ENCODE measurements at regions not wholly inside any gene's neighbourhood (a gene's known extent, or its start where the extent isn't known, plus 50 kb on each side); places are given as distances from the start of the nearest gene placed in this dataset.

- TF ChIP-seq HDAC2 (IDR thresholded peaks at IDR 0.05; ENCODE audit: borderline replicate concordance in 1 of 2, low read depth in 2 of 2, low read length in 2 of 2), result no peak
- no peak for TF ChIP-seq CTCF (IDR thresholded peaks at IDR 0.05; ENCODE audit: control extremely low read depth in 1 of 3, insufficient read depth in 1 of 3, low read depth in 1 of 3, low read length in 3 of 3)
- TF ChIP-seq EZH2 (IDR thresholded peaks at IDR 0.05; ENCODE audit: low read depth, low read length, severe bottlenecking), result no peak
- TF ChIP-seq POLR2A (IDR thresholded peaks at IDR 0.05; ENCODE audit: control extremely low read depth in 1 of 2, low read depth in 2 of 2, low read length in 2 of 2), result no peak
- no peak for TF ChIP-seq BCL11A (IDR thresholded peaks at IDR 0.05; ENCODE audit: low read depth in 2 of 2, low read length in 2 of 2)
- TF ChIP-seq ZNF274 (IDR thresholded peaks at IDR 0.05; ENCODE audit: borderline replicate concordance, extremely low read depth, low read length), result no peak
- no peak for TF ChIP-seq KDM1A (IDR thresholded peaks at IDR 0.05; ENCODE audit: borderline replicate concordance, low read length)
Observed at GRCh38 chr2:60280238-60280637, 273.2 kb downstream of the BCL11A start.
